GM12878 (cell line): ENCODE measurements at regions not wholly inside any gene's neighbourhood (a gene's known extent, or its start where the extent isn't known, plus 50 kb on each side); places are given as distances from the start of the nearest gene placed in this dataset.

Experiments
- ATAC-seq: fragments of 200-7000 bp; cut with Tn5 transposase; 3 replicates; pipeline ENCODE4 v1.9.1; 2020; ENCODE audit warnings: mild to moderate bottlenecking, moderate library complexity
- BruUV-seq: library from RNA; stranded (reverse); fragments of 400-500 nt; replicated peaks from 2 replicates; lab custom pipeline; 2021; lab: Mats Ljungman, UMichigan
- CTCF ChIA-PET: fragments of 300-600 bp; sonication (Branson Sonifier 250); formaldehyde crosslinking; extraction: SDS; loops from one replicate; lab custom pipeline; 2021; ENCODE audit warnings: inconsistent platforms; lab: Yijun Ruan, JAX
- POLR2A ChIA-PET: fragments of 350-600 bp; formaldehyde crosslinking; extraction: SDS; loops from one replicate; lab custom pipeline; 2021; ENCODE audit warnings: inconsistent platforms; lab: Charles Lee
- RAD21 ChIA-PET: fragments of 300-600 bp; sonication (Branson Sonifier 250); formaldehyde crosslinking; loops from one replicate; lab custom pipeline; 2023; ENCODE audit warnings: antibody characterized with exemption; ENCODE audit not compliant: unreplicated experiment; lab: Charles Lee
- SMC1A ChIA-PET: fragments of 300-600 bp; sonication (Branson Sonifier 250); formaldehyde crosslinking; loops from one replicate; lab custom pipeline; 2023; ENCODE audit not compliant: unreplicated experiment, uncharacterized antibody; lab: Charles Lee
- DNase-seq: peaks from one replicate; pipeline ENCODE4 v3.0.0-alpha.2; 2011; ENCODE audit warnings: low read depth, low spot score
- FAIRE-seq: peaks from 3 replicates; lab custom pipeline; 2011; peaks lifted over from hg19 to GRCh38; lab: Jason Lieb, UNC
- H2AFZ ChIP-seq: 2 replicates; pipeline ENCODE4 v1.6.0; 2011; ENCODE audit warnings: low read depth, low read length, control low read depth; ENCODE audit not compliant: control insufficient read depth
- H3K27ac ChIP-seq: 2 replicates; pipeline ENCODE4 v1.5.1; 2011; ENCODE audit warnings: control low read depth; ENCODE audit not compliant: control insufficient read depth, insufficient read depth
- H3K27me3 ChIP-seq, 2 experiments: replicated peaks in 1 of 2; 2 replicates each; pipeline versions ENCODE4 v1.6.0 to v1.6.1; 2011; ENCODE audit warnings: low read length in 1 of 2; ENCODE audit not compliant: control insufficient read depth in 2 of 2, insufficient read depth in 2 of 2
- H3K36me3 ChIP-seq, 2 experiments: 2 replicates each; pipeline ENCODE4 v1.5.1; 2011; ENCODE audit warnings: low read length in 1 of 2; ENCODE audit not compliant: control insufficient read depth in 2 of 2, insufficient read depth in 2 of 2
- H3K4me1 ChIP-seq: 2 replicates; pipeline ENCODE4 v1.6.1; 2011; ENCODE audit warnings: mild to moderate bottlenecking, low read length, moderate library complexity, mixed read lengths; ENCODE audit not compliant: control insufficient read depth, insufficient read depth
- H3K4me2 ChIP-seq: 2 replicates; pipeline ENCODE4 v1.6.0; 2011; ENCODE audit warnings: control low read depth; ENCODE audit not compliant: control insufficient read depth, insufficient read depth
- H3K4me3 ChIP-seq: fragments of 200-600 bp; sonication (generic); 2 replicates; pipeline ENCODE4 v1.5.1; 2016
- H3K79me2 ChIP-seq: 2 replicates; pipeline ENCODE4 v1.6.0; 2011; ENCODE audit warnings: low read length; ENCODE audit not compliant: control insufficient read depth, insufficient read depth
- H3K9ac ChIP-seq: 2 replicates; pipeline ENCODE4 v1.8.0; 2011; ENCODE audit warnings: low read length, control low read depth, mixed read lengths; ENCODE audit not compliant: control insufficient read depth, insufficient read depth
- H3K9me3 ChIP-seq: replicated peaks from 3 replicates; pipeline ENCODE4 v1.5.1; 2011; ENCODE audit warnings: mild to moderate bottlenecking, low read length; ENCODE audit not compliant: control insufficient read depth, insufficient read depth
- H4K20me1 ChIP-seq: 2 replicates; pipeline ENCODE4 v1.6.0; 2011; ENCODE audit not compliant: control insufficient read depth, insufficient read depth
- ASH2L ChIP-seq: fragments of 300-600, 200-600 bp; sonication (generic); IDR thresholded peaks from 2 replicates; pipeline ENCODE4 v1.6.1; 2017; ENCODE audit warnings: low read depth, mild to moderate bottlenecking, borderline replicate concordance
- CBFB ChIP-seq: IDR thresholded peaks from 2 replicates; pipeline ENCODE4 v1.6.1; 2016; ENCODE audit warnings: antibody characterized with exemption, low read depth
- CEBPB ChIP-seq, 2 experiments: fragments of 150-350 bp in 1 of 2; IDR thresholded peaks; 2 replicates each; pipeline ENCODE4 v1.6.1; 2012 to 2014; ENCODE audit warnings: low read depth in 2 of 2, low read length in 2 of 2, borderline replicate concordance in 1 of 2, inconsistent platforms in 1 of 2
- DPF2 ChIP-seq: fragments of 450-650 bp; IDR thresholded peaks from 2 replicates; pipeline ENCODE4 v1.6.1; 2017; ENCODE audit warnings: mild to moderate bottlenecking
- EED ChIP-seq: sonication (generic); IDR thresholded peaks from 2 replicates; pipeline ENCODE4 v1.6.1; 2016; ENCODE audit warnings: antibody characterized with exemption, low read depth
- ETV6 ChIP-seq, 2 experiments: fragments of 450-650 bp in 1 of 2; IDR thresholded peaks in 1 of 2; conservative IDR thresholded peaks in 1 of 2; 2 replicates each; pipeline ENCODE4 v1.6.1; 2014; ENCODE audit warnings: antibody characterized with exemption in 1 of 2, borderline replicate concordance in 1 of 2, low read depth in 1 of 2, mild to moderate bottlenecking in 1 of 2, moderate library complexity in 1 of 2
- EZH2 ChIP-seq: IDR thresholded peaks from 2 replicates; pipeline ENCODE4 v1.6.1; 2012; ENCODE audit warnings: low read depth, mild to moderate bottlenecking, control low read depth, inconsistent platforms, low read length, borderline replicate concordance; ENCODE audit not compliant: control insufficient read depth
- HDAC2 ChIP-seq: fragments of 200-600 bp; sonication (generic); IDR thresholded peaks from 2 replicates; pipeline ENCODE4 v1.6.1; 2017
- HDGF ChIP-seq: fragments of 450-650 bp; IDR thresholded peaks from 2 replicates; pipeline ENCODE4 v1.6.1; 2016; ENCODE audit warnings: antibody characterized with exemption
- IKZF1 ChIP-seq: fragments of 450-650 bp; conservative IDR thresholded peaks from 2 replicates; pipeline ENCODE4 v1.6.1; 2017; ENCODE audit warnings: antibody characterized with exemption, mild to moderate bottlenecking
- IRF3 ChIP-seq: fragments of 450-650 bp; IDR thresholded peaks from 2 replicates; pipeline ENCODE4 v1.6.1; 2014; ENCODE audit warnings: mild to moderate bottlenecking
- KDM1A ChIP-seq: fragments of 200-600 bp; sonication (generic); IDR thresholded peaks from 2 replicates; pipeline ENCODE4 v1.6.1; 2016; ENCODE audit warnings: borderline replicate concordance
- MAX ChIP-seq: IDR thresholded peaks from 2 replicates; pipeline ENCODE4 v1.6.1; 2012; ENCODE audit warnings: low read depth, low read length, improper control_type of control experiment
- MYB ChIP-seq: fragments of 150-350 bp; IDR thresholded peaks from 2 replicates; pipeline ENCODE4 v1.6.1; 2014; ENCODE audit warnings: mild to moderate bottlenecking, low read depth, low read length, borderline replicate concordance
- NFYB ChIP-seq: IDR thresholded peaks from 2 replicates; pipeline ENCODE4 v1.6.1; 2011; ENCODE audit warnings: low read depth, mild to moderate bottlenecking, low read length, improper control_type of control experiment, moderate library complexity; ENCODE audit not compliant: insufficient read depth
- POU2F2 ChIP-seq: IDR thresholded peaks from 3 replicates; pipeline ENCODE4 v1.6.1; 2011; ENCODE audit warnings: low read depth, mild to moderate bottlenecking, low read length, borderline replicate concordance
- RBBP5 ChIP-seq: fragments of 200-600 bp; sonication (generic); conservative IDR thresholded peaks from 2 replicates; pipeline ENCODE4 v1.6.1; 2016
- RCOR1 ChIP-seq: conservative IDR thresholded peaks from 2 replicates; pipeline ENCODE4 v1.6.1; 2012; ENCODE audit warnings: low read depth, low read length, improper control_type of control experiment
- SPI1 ChIP-seq: IDR thresholded peaks from 2 replicates; pipeline ENCODE4 v1.6.1; 2011; ENCODE audit warnings: low read depth, mild to moderate bottlenecking, low read length, moderate library complexity, borderline replicate concordance; ENCODE audit not compliant: insufficient read depth
- TCF3 ChIP-seq: IDR thresholded peaks from 2 replicates; pipeline ENCODE4 v1.6.1; 2012; ENCODE audit warnings: low read depth, mild to moderate bottlenecking, low read length, borderline replicate concordance; ENCODE audit not compliant: insufficient read depth
- YY1 ChIP-seq: IDR thresholded peaks from 2 replicates; pipeline ENCODE4 v1.6.1; 2011; ENCODE audit warnings: low read depth, mild to moderate bottlenecking, low read length
- ZNF622 ChIP-seq: fragments of 450-650 bp; IDR thresholded peaks from 2 replicates; pipeline ENCODE4 v1.6.1; 2017; ENCODE audit warnings: mild to moderate bottlenecking, inconsistent platforms
- WGBS: methylation state at CpG from one replicate; pipeline ENCODE4 v1.1.6; 2016; ENCODE audit warnings: low lambda C conversion rate; ENCODE audit not compliant: insufficient replicate concordance, insufficient coverage; ENCODE audit errors: missing lambda C conversion rate; 5-methylcytosine and 5-hydroxymethylcytosine counted together
- in situ Hi-C: fragments of 300-500 bp; cut with MboI; formaldehyde crosslinking; loops from 9 replicates; pipeline ENCODE4 v1.14.3; 2018; ENCODE audit warnings: mixed read lengths
- intact Hi-C: fragments of 100-400 bp; cut with micrococcal nuclease; formaldehyde crosslinking; loops from one replicate; pipeline ENCODE4 v1.14.2; 2022; ENCODE audit not compliant: unreplicated experiment

GRCh38 chr15:72948662-72949061 lies 103.6 kb upstream of the NEO1 start:
- SMC1A ChIA-PET, result interaction anchor here (1.0 kb wide), 1 partner anchor 15 kb away, joined by 5 read pairs; no protein-coding TSS in a partner anchor

GRCh38 chr15:72947709-72948108 lies 104.6 kb upstream of the NEO1 start:
- POLR2A ChIA-PET, result no interaction called here
- WGBS, result 0% methylated on average over 2 of the region's 2 CpGs
- Histone ChIP-seq H3K9ac (no peak overlapping the region), H3K27ac (no peak overlapping the region), H4K20me1 (no peaks in the 10 kb centered on the region), H3K27me3 (no peaks in the 10 kb centered on the region; a peak in 1 of 4 replicates), H3K36me3 (no peaks in the 10 kb centered on the region), H3K4me3 (no peak overlapping the region), H3K4me1 (no peaks in the 10 kb centered on the region), H3K79me2 (no peaks in the 10 kb centered on the region), H2AFZ (no peak overlapping the region), H3K9me3 (no peaks in the 10 kb centered on the region; the same call in 2 of the 3 replicates), H3K4me2 (no peak overlapping the region)
- CTCF ChIA-PET, result interaction anchor here (0.7 kb wide), 1 partner anchor 227 kb away, joined by 3 read pairs; no protein-coding TSS in a partner anchor
- DNase-seq, result no peak
- intact Hi-C loops, result no loop called here
- no TSS peak for BruUV-seq
- in situ Hi-C loops, result no loop called here
- SMC1A ChIA-PET, result no interaction called here
- FAIRE-seq, result no peak
- RAD21 ChIA-PET, result no interaction called here
- no peak for ATAC-seq
- TF ChIP-seq ETV6 (conservative IDR thresholded peaks at IDR 0.05 in 1 of 2, IDR thresholded peaks at IDR 0.05 in 1 of 2; ENCODE audit: borderline replicate concordance in 1 of 2, low read depth in 1 of 2), result no peak
- no peak for TF ChIP-seq MAX
- TF ChIP-seq YY1, result no peak
- no peak for TF ChIP-seq NFYB
- no peak for TF ChIP-seq HDAC2
- no peak for TF ChIP-seq ZNF622
- no peak for TF ChIP-seq POU2F2
- TF ChIP-seq IRF3, result no peak
- TF ChIP-seq SPI1, result no peak
- TF ChIP-seq HDGF, result no peak
- no peak for TF ChIP-seq RBBP5
- no peak for TF ChIP-seq CBFB
- TF ChIP-seq EZH2, result no peak
- no peak for TF ChIP-seq TCF3
- no peak for TF ChIP-seq IKZF1
- TF ChIP-seq ASH2L, result no peak

More at GRCh38 chr15:72948662-72949061, 103.6 kb upstream of the NEO1 start:
- H3K27ac ChIP-seq, result no peak overlapping the region
- no peak overlapping the region for H3K9ac ChIP-seq
- H3K9me3 ChIP-seq, result no peaks in the 10 kb centered on the region; the same call in 2 of the 3 replicates
- H3K4me3 ChIP-seq, result no peak overlapping the region
- H3K36me3 ChIP-seq, result no peaks in the 10 kb centered on the region
- in situ Hi-C loops (no loop called here), intact Hi-C loops (no loop called here)
- CTCF ChIA-PET, result interaction anchor here (0.6 to 0.7 kb wide), 2 partner anchors 153 to 226 kb away, joined by 3 read pairs; no protein-coding TSS in a partner anchor
- no peak for DNase-seq
- BruUV-seq, result no TSS peak
- no peak overlapping the region for H2AFZ ChIP-seq
- no peaks in the 10 kb centered on the region for H3K27me3 ChIP-seq
- ATAC-seq, result no peak
- POLR2A ChIA-PET, result no interaction called here
- H4K20me1 ChIP-seq, result no peaks in the 10 kb centered on the region
- no peak overlapping the region for H3K4me2 ChIP-seq
- no peaks in the 10 kb centered on the region for H3K4me1 ChIP-seq
- FAIRE-seq, result no peak
- TF ChIP-seq DPF2 (no peak), KDM1A (no peak), EED (no peak), RCOR1 (no peak), MYB (no peak), CEBPB (IDR thresholded peaks at IDR 0.05; ENCODE audit: borderline replicate concordance in 1 of 2, low read depth in 2 of 2, low read length in 2 of 2) (no peak)
- RAD21 ChIA-PET, result no interaction called here
- no peaks in the 10 kb centered on the region for H3K79me2 ChIP-seq
